Hepatocyte (in vitro differentiated cells): ENCODE measurements at regions not wholly inside any gene's neighbourhood (a gene's known extent, or its start where the extent isn't known, plus 50 kb on each side); places are given as distances from the start of the nearest gene placed in this dataset.

Source experiments
- DNase-seq: peaks from one replicate; pipeline ENCODE4 v3.0.0-alpha.2; 2016; ENCODE audit warnings: low spot score
- H2AFZ ChIP-seq: fragments of 200-600 bp; sonication (generic); 2 replicates; pipeline ENCODE4 v1.6.0; 2016; ENCODE audit warnings: antibody characterized with exemption, mild to moderate bottlenecking
- H3K27ac ChIP-seq: fragments of 200-600 bp; sonication (generic); 2 replicates; pipeline ENCODE4 v1.5.1; 2016; ENCODE audit warnings: mild to moderate bottlenecking
- H3K27me3 ChIP-seq: fragments of 200-600 bp; sonication (generic); 2 replicates; pipeline ENCODE4 v1.6.1; 2016
- H3K36me3 ChIP-seq: fragments of 200-600 bp; sonication (generic); replicated peaks from 2 replicates; pipeline ENCODE4 v1.5.1; 2016; ENCODE audit warnings: low read depth; ENCODE audit not compliant: insufficient read depth
- H3K4me1 ChIP-seq: fragments of 200-600 bp; sonication (generic); 2 replicates; pipeline ENCODE4 v1.5.1; 2016; ENCODE audit warnings: mild to moderate bottlenecking, moderate library complexity; ENCODE audit not compliant: insufficient read depth
- H3K4me2 ChIP-seq: fragments of 200-600 bp; sonication (generic); 2 replicates; pipeline ENCODE4 v1.6.0; 2016
- H3K4me3 ChIP-seq: fragments of 200-600 bp; sonication (generic); 2 replicates; pipeline ENCODE4 v1.5.1; 2016; ENCODE audit warnings: mild to moderate bottlenecking
- H3K79me2 ChIP-seq: fragments of 200-600 bp; sonication (generic); 2 replicates; pipeline ENCODE4 v1.6.0; 2017; ENCODE audit warnings: mild to moderate bottlenecking
- H3K9me2 ChIP-seq: fragments of 200-600 bp; sonication (generic); replicated peaks from 2 replicates; pipeline ENCODE4 v1.6.0; 2017; ENCODE audit warnings: mild to moderate bottlenecking; ENCODE audit not compliant: insufficient read depth
- H3K9me3 ChIP-seq: fragments of 200-600 bp; sonication (generic); 2 replicates; pipeline ENCODE4 v1.5.1; 2016; ENCODE audit warnings: low read depth, mild to moderate bottlenecking
- H4K20me1 ChIP-seq: fragments of 200-600 bp; sonication (generic); 2 replicates; pipeline ENCODE4 v1.6.0; 2016; ENCODE audit warnings: mild to moderate bottlenecking; ENCODE audit not compliant: insufficient read depth, poor library complexity, severe bottlenecking
- EZH2 ChIP-seq: fragments of 200-600 bp; sonication (generic); IDR thresholded peaks from 2 replicates; pipeline ENCODE4 v1.6.1; 2016; ENCODE audit warnings: antibody characterized with exemption, mild to moderate bottlenecking, borderline replicate concordance
- EZH2phosphoT487 ChIP-seq: fragments of 200-600 bp; sonication (generic); IDR thresholded peaks from one replicate; pipeline ENCODE4 v1.6.1; 2018; ENCODE audit warnings: antibody characterized with exemption, mild to moderate bottlenecking, low read depth, moderate library complexity; ENCODE audit not compliant: unreplicated experiment, severe bottlenecking
- WGBS: methylation state at CpG from one replicate; pipeline ENCODE4 v1.1.6; 2016; ENCODE audit warnings: low lambda C conversion rate; ENCODE audit errors: missing lambda C conversion rate; 5-methylcytosine and 5-hydroxymethylcytosine counted together
- TF ChIP-seq, protein P1 (sequence below): fragments of 200-600 bp; sonication (generic); IDR thresholded peaks from 2 replicates; pipeline ENCODE4 v1.5.1; 2016; ENCODE audit warnings: antibody characterized with exemption, mild to moderate bottlenecking; ENCODE audit not compliant: poor library complexity

DNA sequence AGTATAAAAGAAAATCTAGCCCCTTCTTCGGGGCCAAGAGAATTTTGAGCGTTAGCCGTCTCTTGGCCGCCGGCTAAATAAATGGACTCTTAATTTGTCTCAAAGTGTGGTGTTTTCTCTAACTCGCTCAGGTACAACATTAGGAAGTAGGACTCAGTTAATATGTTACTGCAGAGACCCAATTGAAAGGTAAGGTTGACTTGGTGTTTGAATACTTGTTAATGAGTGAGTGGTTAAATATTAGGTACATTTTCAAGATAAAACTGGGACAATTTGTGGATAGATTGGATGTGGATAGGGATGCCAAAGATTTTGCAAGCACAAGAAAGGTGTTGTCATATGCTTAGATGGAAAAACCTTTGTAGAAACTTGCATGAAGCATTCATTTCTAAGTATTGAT is 1177.3 kb upstream of the CDH18 start:
- H3K4me3 ChIP-seq: no peak overlapping the region
- WGBS: 35% methylated on average over 6 of the region's 6 CpGs

DNA sequence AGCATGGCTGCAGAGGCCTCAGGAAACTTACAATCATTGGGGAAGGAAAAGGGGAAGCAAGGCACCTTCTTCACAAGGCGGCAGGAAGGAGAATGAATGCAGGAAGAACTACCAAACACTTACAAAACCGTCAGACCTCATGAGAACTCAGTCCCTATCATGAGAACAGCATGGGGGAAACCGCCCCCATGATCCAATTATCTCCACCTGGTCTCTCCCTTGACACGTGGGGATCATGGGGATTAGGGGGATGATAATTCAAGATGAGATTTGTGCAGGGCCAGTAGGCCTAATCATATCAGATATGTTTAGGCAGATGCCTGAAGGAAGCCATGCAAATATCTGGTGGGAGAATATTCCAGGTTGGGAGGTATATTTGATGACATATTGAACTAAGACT is 1176.4 kb upstream of the CDH18 start:
- no peak for DNase-seq
- H4K20me1 ChIP-seq: no peaks in the 10 kb centered on the region
- no peaks in the 10 kb centered on the region for H3K4me1 ChIP-seq
- no peaks in the 10 kb centered on the region for H3K9me2 ChIP-seq
- H2AFZ ChIP-seq: no peak overlapping the region
- H3K79me2 ChIP-seq: no peaks in the 10 kb centered on the region
- no peaks in the 10 kb centered on the region for H3K9me3 ChIP-seq
- 68% methylated on average over 4 of the region's 4 CpGs for WGBS
- H3K27me3 ChIP-seq: no peaks in the 10 kb centered on the region
- H3K4me3 ChIP-seq: no peak overlapping the region
- TF ChIP-seq EZH2: no peak
- TF ChIP-seq, protein P1, sequence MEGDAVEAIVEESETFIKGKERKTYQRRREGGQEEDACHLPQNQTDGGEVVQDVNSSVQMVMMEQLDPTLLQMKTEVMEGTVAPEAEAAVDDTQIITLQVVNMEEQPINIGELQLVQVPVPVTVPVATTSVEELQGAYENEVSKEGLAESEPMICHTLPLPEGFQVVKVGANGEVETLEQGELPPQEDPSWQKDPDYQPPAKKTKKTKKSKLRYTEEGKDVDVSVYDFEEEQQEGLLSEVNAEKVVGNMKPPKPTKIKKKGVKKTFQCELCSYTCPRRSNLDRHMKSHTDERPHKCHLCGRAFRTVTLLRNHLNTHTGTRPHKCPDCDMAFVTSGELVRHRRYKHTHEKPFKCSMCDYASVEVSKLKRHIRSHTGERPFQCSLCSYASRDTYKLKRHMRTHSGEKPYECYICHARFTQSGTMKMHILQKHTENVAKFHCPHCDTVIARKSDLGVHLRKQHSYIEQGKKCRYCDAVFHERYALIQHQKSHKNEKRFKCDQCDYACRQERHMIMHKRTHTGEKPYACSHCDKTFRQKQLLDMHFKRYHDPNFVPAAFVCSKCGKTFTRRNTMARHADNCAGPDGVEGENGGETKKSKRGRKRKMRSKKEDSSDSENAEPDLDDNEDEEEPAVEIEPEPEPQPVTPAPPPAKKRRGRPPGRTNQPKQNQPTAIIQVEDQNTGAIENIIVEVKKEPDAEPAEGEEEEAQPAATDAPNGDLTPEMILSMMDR: no peak
- TF ChIP-seq EZH2phosphoT487: no peak
- H3K36me3 ChIP-seq: no peaks in the 10 kb centered on the region
- H3K4me2 ChIP-seq: no peak overlapping the region
- no peak overlapping the region for H3K27ac ChIP-seq

More for the DNA sequence above, 1177.3 kb upstream of the CDH18 start:
- no peaks in the 10 kb centered on the region for H3K9me3 ChIP-seq
- no peaks in the 10 kb centered on the region for H3K9me2 ChIP-seq
- peak overlapping the region; percentile 35 for H3K4me2 ChIP-seq
- H3K79me2 ChIP-seq: no peaks in the 10 kb centered on the region
- H3K27ac ChIP-seq: no peak overlapping the region
- no peaks in the 10 kb centered on the region for H4K20me1 ChIP-seq
- H2AFZ ChIP-seq: no peak overlapping the region
- no peak for DNase-seq
- no peaks in the 10 kb centered on the region for H3K4me1 ChIP-seq
- TF ChIP-seq EZH2: no peak
- no peaks in the 10 kb centered on the region for H3K27me3 ChIP-seq
- no peaks in the 10 kb centered on the region for H3K36me3 ChIP-seq

DNA sequence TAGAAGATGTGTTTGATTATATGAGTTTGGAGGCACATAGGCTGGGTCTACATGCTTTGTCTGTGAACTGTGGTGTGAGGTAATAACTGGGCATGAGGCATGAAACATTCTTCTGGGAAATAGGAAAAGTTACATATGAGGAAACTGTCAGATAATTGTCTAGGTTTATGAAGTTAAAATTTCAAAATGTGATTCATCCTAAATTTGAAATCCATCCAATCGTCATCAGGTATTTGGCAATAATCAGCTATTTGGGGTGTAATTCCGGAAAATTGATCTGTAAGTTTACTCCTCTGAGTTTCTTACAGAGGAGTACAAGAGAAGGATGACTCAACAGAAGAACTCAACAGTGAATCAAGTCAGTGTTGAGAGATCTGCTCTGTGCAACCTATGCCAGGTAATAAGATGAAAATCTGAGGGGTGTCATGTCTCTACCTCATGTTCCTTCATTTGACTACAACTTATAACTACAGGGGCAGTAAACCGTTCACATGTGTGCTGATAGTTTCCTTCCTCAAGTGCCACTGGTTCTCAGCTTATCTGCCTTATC is 1171.6 kb upstream of the CDH18 start:
- Histone ChIP-seq H4K20me1 (no peaks in the 10 kb centered on the region), H3K4me2 (no peak overlapping the region), H3K9me3 (no peaks in the 10 kb centered on the region), H3K27me3 (no peaks in the 10 kb centered on the region), H3K36me3 (no peaks in the 10 kb centered on the region), H3K27ac (no peak overlapping the region), H3K9me2 (no peaks in the 10 kb centered on the region), H3K79me2 (no peaks in the 10 kb centered on the region), H3K4me3 (no peak overlapping the region), H2AFZ (no peak overlapping the region), H3K4me1 (no peaks in the 10 kb centered on the region)
- no peak for DNase-seq
- TF ChIP-seq EZH2phosphoT487 (no peak), EZH2 (no peak)
- TF ChIP-seq, protein P1: no peak
- 79% methylated on average over 3 of the region's 3 CpGs for WGBS

DNA sequence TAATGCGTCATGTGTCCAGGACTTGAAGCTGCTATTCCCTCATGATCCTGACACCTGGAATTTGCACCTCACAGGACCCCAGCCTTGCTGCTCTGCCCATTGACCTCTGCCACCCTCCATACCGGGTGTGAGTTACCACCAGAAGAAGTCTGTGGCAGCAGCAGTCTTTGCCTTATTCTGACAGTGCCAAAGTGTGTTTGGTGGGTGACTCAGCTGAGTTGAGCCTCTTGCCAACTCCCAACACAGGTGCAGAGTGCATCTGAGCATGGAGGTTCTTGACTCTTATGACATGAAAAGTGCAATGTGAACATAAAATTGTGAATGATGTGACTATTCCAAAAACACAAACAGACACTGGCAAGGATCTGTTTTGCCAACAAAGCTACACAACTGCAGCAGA is 1166.5 kb upstream of the CDH18 start:
- no peaks in the 10 kb centered on the region for H3K36me3 ChIP-seq
- H3K9me3 ChIP-seq: no peaks in the 10 kb centered on the region
- no peaks in the 10 kb centered on the region for H3K9me2 ChIP-seq
- no peak overlapping the region for H2AFZ ChIP-seq
- H3K4me2 ChIP-seq: no peak overlapping the region
- H3K27ac ChIP-seq: no peak overlapping the region
- no peak for DNase-seq
- H3K79me2 ChIP-seq: no peaks in the 10 kb centered on the region
- TF ChIP-seq EZH2phosphoT487 (no peak), EZH2 (no peak)
- TF ChIP-seq, protein P1: no peak
- no peak overlapping the region for H3K4me3 ChIP-seq
- H3K4me1 ChIP-seq: no peaks in the 10 kb centered on the region
- H4K20me1 ChIP-seq: no peaks in the 10 kb centered on the region
- 87% methylated on average over 2 of the region's 2 CpGs for WGBS
- no peaks in the 10 kb centered on the region for H3K27me3 ChIP-seq
